ENCODE measurements at regions not wholly inside any gene's neighbourhood (a gene's known extent, or its start where the extent isn't known, plus 50 kb on each side); places are given as distances from the start of the nearest gene placed in this dataset.

GRCh38 chr16:77511053-77511452, 76.2 kb upstream of the ADAMTS18 start:
- TF ChIP-seq ZNF302 (CRISPR knock-in tag; IDR thresholded peaks at IDR 0.05) (no peak), HMGXB4 (CRISPR knock-in tag; IDR thresholded peaks at IDR 0.05; ENCODE audit: borderline replicate concordance) (no peak), MAFK (IDR thresholded peaks at IDR 0.05; ENCODE audit: partially characterized antibody) (peak; percentile 18), EP300 (IDR thresholded peaks at IDR 0.05) (no peak), RAD21 (conservative IDR thresholded peaks at IDR 0.05 in 1 of 2, IDR thresholded peaks at IDR 0.05 in 1 of 2) (no peak)
